AG08395 (cell line): ENCODE measurements at regions not wholly inside any gene's neighbourhood (a gene's known extent, or its start where the extent isn't known, plus 50 kb on each side); places are given as distances from the start of the nearest gene placed in this dataset.

Source experiments
- DNase-seq: peaks from one replicate; pipeline ENCODE4 v3.0.0; 2012; ENCODE audit warnings: mixed read lengths, low spot score

DNA sequence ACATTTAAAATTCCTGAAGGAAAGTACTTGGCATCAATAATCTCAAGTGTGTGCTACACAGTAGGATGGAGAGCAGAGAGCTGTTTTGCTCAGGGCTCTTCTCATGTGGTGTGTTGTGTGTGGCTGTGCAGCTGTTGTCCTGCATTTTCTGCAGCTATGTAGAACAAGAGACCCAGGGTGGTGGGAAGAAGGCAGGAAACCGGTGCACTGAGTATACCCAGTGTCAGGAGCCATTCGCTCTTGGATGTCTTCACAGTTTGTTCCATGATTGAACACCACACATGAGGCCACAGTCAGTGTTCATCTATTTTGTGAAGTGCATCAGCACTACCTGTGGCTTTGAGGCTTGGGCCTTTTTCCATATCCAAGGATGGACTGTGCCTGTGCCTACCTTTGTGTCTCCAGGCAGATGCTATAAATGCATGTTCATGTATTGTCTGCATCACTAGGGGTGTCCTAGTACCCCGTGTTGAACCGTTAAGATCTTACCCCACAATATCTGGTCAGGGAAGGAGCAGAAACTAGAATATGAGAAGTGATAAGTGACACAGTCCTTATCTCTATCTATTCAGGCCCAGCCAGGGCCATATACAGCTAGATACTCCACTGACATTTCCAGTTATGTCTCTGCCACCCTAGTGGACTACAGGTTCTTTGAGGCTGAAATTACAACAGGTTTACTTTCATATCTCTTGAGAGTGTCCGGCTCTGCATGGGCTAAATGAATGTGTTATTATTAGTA, 194.3 kb downstream of the NR2F2 start:
- no peak for DNase-seq

DNA sequence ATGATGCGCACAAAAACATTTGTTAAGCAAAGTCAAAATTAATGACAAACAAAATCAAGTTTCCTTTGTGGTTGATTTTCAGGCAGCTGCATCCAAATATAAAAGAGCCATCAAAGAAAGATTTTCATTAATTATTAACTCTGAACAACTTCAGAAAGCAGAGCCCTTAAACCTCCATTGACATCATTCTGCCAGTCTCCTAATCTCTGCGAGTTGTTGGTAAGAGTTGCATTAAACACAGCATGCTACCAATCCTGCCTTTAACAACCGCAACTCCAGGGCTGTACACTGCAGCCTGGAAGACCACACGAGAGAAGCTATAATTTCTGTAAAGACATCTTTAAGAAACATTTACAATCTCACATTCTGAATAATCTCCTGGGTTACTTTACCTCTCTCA, 204.6 kb downstream of the NR2F2 start:
- DNase-seq = no peak

DNA sequence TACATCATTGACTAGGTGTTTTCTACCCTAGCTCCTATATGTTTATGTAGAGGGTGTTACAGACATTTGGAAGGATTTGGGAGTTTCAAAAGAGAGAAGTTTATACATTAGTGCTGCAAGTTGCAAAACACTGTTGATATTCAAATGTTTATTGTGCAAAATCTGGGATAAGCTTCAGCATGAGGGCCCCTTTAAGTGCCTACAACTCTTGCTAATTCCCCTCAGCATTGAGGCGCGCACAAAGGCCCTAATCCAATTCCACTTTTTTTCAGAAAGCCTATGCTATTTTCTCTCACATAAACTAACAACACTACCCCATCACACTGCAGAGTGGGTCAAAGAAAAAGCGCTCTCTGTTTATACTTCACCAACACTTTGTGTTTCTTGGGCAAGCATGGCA, 208.0 kb downstream of the NR2F2 start:
- DNase-seq = no peak

DNA sequence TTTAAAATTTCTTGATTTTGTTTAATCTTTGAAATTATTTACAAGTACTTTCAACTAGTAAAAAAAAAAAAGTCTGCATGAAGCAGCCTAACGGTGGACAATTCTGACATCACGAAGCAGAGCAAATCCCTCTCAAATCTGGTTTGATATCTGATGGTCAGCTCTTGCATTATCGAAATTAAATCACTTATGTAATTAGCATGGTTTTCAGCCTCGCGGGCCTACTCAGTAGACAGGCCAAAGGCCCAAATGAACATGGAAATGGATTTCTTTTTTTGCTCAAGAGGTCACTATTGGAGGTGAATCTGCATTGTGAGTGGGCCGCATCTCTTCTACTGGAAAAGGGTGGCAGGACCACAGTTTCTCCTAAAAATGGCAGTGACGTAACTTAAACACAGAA, 209.8 kb downstream of the NR2F2 start:
- no peak for DNase-seq

DNA sequence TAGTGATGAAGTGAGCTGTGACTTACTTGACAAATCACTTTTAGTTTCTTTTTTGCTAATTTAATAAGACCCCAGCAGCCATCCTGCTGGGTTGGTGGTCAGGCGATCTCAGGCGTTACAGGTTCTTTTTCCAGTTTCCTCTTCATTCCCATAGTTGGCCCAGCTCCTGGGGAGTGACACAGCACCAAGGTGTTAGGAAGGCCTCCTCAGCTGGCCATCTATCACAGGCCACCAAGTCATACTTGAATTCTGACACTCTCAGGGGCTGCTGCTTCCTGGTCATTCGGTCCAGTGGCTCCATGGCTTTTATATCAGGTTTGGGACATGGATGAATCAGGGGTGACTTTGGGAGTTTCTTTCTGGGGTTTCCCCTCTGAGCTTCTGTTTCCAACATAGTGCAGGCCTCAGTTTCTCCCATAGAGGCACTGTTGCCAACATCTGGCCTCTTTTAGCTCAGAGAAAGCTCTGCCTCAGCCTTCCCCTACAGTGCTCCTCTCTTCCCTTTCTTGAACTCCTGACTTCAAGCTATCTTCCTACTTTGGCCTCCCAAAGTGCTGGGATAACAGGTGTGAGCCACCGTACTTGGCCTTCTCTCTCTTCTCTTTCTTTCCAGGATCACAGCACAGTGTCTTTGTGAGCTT, 211.8 kb downstream of the NR2F2 start:
- no peak for DNase-seq

DNA sequence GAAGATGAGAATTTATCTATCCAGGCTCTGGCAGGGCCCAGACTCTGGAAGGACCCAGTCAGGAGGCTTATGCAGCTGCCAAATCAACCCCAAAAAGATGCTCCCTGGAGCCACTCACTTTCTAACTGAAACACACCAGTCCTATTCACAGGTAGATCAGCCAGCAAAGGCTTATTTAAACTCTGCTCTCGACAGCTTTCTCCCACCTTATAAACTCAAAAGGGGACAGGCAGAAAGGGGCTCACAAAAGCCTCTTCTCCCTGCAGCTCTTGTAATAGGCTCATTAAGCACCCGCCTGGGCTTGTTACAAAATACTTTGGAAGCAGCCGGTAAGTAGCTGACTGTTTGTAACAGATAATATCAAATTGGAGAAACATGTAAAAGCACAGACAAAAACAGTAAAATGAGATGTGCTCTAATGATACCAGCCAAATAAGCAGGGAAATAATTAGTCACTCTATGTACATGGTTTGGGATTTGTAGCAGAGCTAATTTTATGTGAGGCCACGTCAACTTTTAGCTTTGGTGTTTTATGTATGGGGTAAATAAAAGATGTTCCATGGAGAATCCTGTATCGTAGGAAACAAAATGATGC, 213.8 kb downstream of the NR2F2 start:
- DNase-seq = no peak

DNA sequence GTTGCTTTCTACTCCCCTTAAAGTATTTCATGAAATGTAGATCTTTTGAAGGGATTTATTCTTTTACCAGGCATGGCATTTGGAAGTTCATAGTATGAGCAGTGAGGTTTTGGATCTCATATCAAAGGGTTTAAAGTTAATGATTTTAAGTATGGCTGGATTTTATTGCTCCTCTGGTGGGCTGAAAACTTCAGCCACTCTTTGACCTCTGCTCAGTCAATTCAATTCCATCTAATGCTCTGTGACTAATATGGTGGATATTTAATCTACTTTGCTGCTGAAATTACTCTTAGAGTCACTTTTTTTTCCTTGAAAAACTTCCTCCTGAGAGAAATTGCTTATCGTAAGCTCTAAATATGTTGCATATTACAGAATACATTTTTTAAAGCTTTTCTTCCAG, 218.6 kb downstream of the NR2F2 start:
- no peak for DNase-seq

DNA sequence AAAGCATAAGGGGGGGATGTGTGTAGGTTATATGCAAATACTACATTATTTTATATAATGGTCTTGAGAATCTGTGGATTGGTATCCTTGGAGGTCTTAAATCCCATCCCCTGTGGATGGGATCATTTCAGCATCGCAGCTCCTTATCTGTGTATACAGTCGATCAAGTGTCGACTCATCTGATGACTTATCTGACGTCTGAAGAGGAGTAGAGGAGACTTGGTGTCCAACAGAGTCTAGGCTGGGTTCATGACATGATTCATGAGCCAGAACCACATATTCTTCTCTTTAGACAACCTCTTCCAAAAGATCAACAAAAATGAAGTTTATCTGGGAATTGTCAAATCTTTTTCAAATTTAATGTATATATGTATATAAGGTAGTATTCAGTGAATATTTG, 220.7 kb downstream of the NR2F2 start:
- no peak for DNase-seq

DNA sequence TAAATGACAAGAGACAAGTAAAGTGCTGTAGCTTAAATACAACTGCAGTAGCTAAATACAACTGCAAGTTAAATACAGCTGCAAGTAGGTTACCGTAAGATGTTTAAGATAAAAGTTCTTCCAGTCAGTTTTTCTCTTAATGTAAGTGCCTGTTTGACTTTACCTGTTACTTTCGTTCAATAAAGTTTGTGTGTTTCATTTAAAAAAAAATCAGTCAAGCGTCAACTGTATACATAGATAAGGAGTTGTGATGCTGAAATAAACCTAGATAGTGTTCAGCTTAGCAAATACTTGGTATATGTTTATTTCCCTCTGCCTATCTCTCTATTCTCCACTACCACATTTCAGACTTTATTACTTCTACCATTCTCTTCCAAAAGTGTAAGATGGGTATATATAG, 221.2 kb downstream of the NR2F2 start:
- DNase-seq = no peak

DNA sequence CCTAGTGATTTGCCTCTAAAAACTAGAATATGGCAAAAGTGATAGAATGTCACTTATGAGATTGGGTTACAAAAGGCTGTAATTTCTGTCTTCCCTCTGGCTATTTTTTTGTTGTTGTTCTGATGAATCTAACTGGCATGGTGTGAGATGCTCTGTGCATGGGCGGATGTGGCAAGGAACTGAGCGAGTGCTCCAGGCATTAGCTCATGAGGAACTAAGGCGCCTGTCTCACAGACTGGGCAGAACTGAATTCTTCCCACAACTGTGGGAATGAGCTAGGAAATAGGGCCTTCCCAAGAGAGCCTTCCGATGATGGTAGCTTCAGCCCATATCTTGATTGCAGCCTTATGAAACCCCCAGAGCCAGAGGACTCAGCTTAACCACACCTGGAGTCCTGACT, 222.5 kb downstream of the NR2F2 start:
- DNase-seq = no peak

DNA sequence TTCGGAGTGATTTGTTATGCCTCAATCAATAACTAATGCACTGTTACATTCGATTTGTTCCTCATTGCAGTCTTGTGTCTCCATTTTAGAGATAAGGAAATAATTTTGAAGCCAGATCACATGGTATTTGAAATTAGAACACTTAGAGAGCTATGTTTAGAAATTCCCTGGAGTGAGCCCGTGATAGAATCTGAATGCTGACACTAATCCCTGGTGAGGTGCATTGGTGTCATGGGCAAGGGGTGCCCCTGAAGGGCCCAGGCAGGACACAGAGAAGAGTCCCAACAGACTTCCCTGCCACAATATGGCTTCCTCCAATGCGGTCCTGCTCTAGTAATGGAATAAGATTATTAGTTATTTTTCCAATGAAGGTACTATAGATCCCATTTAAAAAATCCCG, 223.0 kb downstream of the NR2F2 start:
- no peak for DNase-seq

DNA sequence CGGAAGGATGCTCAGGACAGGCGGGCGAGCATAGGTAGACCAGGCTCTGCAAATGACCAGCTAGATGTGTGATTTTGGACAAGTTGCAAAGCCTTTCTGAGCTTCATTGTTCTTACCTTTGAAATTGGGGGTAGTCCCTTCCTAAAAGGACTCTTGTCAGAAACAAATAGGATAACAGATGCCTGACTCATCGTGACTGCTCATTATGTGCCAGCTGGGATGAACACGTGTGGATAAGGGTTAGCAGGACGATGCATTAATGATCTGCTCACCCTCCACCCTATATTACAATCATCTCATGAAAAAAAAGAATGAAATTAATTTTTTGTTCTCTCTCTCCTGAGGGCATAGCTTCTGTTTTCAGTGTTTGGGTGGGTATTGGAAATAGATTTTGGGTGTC, 223.4 kb downstream of the NR2F2 start:
- no peak for DNase-seq

DNA sequence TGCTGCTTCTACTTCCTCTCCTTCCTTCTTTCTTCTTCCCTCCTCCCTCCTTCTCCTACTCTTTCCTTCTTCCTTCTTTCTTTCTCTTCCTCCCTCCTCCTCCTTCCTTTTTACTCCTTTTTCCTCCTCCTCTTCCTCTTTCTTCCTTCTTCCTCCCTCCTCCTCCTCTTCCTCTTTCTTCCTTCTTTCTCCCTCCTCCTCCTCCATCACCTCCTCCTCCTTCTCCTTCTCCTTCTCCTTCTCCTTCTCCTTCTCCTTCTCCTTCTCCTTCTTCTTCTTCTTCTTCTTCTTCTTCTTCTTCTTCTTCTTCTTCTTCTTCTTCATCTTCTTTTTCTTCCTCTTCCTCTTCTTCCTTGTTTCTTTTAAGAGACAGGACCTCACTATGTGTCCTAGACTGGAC, 224.0 kb downstream of the NR2F2 start:
- DNase-seq = no peak

DNA sequence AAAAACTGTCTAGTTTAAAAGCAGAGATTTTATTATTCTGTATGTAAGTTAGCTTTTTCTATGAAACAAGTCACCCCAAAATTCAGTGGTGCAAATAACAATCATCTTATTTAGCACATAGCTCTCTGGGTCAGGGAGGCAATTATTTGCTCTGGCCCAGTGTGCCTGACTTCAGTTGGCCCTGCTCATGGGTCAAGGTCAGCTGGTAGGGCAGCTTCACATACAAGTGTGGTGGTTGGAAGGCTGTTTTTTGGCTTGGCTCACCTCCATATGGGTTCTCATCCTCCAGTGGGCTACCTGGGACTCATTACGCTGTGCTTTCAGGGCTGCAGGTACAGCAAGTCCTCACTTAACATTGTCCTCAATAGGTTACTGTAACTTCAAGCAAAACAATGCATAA, 228.6 kb downstream of the NR2F2 start:
- no peak for DNase-seq

DNA sequence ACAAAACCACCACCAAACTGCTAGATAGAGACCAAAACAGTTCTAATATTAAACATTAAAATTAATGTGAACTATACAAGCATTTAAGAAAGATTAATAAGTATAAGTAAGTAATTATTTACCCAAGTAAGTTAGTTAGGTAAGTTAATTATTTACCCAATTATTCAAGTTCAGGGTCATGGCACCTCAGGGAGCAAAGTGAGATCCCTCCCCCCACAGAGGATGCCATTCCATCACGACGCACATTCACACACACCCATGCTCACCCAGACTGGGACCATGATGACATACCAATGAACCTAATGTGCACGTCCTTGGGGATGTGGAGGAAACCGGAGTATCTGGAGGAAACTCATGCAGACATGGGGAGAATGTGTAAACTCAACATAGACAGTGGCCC, 229.1 kb downstream of the NR2F2 start:
- DNase-seq = no peak

DNA sequence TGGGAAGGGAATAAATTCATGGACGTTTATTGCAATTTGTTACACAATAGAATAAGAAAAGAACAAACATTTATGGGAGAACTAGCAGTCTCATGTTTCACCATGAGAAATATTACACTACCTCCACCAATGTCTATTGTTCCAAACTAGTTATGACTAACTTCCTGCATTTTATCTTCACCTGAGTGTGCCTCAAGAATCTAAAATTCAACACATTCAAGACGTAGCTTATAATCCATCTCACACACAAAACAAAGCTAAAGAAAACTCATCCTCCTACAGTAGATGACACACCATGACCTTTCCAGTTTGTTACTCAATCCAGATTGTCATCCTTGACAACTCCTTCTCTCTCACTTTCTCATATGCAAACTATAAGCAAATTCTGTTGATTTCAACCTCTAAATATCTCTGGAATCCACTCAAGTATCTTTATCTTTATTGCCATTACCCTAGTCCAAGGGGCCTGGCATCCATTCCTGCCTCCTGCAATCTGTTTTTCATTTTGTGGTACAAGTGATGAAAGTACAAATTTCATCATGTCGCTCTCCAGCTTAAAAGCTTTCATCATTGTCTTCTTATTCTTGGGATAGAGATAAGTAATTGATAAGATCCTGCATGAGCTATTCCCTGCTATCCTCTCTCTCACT, 229.9 kb downstream of the NR2F2 start:
- no peak for DNase-seq

DNA sequence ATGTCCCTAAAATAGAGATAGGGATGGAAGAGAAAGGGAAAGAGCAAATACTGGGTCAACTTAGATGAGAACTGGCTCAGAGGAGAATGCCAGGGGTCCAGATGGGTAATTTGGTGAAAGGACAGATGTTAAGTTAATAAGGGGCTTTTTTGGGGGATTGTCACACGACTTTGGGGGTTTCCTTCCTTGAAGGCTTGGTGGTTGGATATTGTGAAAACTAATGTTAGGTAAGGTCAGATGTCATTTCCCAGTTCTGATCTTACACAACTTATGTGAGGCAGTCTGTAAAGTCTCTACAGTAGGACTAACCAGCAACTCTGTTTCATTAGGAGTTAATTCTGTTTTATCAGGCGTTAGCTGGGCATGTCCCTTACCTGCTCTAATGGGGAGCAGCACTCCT, 231.1 kb downstream of the NR2F2 start:
- no peak for DNase-seq

DNA sequence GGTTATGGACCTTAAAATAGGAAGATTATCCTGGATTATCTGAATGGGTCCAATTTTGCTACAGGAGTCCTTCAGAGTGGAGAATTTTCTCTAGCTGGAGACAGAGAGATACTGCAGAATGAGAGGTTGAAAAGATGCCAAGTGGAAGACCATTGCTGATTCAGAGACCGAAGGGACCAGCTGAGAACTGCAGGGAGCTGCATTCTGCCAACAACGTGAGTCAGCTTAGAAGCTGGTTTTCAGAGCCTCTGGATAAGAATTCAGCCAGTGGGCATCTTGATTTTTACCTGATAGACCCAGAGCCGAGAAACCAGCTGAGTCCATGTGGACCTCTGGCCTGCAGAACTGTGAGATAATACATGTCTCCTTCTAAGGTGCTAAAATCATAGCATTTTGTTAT, 234.0 kb downstream of the NR2F2 start:
- DNase-seq = no peak

DNA sequence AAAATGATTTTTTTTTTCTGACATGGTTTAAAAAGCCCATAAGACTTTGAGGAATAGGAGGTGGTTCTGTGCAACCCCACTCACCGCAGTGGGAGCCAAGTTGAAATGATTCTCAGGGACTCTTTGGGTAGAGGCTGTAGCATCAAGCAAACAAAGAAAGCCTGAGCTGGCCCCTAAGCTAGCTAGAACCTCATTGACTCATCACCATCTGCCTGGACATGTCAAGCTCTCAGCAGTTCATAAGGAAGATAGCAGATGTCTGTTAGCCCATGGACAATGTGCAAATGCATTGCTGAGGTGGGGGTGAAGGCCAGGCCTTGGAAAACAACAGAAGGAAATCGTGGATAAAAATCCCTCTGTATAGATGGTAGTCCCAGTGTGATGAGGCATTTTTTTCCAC, 234.8 kb downstream of the NR2F2 start:
- DNase-seq = no peak

DNA sequence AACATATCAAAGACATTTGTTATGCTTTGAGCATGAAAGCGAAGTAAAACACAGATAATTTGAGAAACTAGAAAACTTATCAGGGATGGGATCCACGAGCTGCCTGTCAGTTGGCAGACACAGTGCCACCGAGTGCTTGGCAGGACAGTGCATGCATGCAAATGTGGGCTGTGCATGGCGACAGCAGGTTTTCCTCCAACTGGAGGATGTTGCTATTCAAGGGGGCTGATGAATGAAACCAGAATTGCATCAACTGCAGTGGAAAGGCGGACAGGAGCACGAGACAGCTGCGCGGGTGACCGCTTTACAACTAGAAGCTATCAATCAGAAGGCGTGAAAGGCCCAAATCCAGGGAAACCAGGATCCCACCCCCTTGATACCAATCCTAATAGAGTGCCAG, 244.3 kb downstream of the NR2F2 start:
- DNase-seq = no peak

DNA sequence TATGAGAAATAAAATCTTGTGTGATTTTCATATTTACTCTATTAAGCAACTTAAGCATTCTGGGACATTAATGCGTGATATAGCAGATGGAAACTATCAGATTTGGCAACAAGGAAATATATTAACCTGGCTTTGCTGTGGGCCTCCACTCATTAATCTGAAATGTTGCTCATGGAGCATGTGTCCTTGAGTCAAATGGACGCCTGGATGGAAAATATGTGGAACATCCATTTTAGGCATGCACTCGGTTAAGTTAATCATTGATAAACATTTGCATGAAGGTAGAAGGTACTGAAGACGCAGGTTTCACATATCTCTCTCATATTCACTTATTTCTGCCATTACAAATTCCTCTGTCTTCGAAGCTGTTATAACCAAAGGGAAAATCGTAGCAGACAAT, 246.1 kb downstream of the NR2F2 start:
- DNase-seq = no peak

DNA sequence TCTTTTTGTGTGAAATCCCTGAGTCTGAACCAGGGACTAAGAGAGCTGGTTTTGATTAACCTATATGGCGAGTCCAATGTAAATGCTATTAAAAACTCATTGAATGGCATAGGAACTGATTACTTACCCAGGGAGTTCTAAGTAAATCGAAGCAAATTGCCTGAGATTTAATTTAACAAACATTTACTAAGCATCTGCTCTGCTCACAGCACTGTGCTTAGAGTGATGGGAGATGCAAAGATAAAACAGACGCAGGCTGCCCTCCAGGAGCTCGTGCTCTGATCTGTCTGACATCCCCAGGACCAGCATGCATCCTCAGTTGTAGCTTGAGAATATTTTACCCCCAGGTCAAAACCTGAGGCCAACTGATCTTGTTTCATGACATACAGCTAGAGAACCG, 247.9 kb downstream of the NR2F2 start:
- DNase-seq = no peak

DNA sequence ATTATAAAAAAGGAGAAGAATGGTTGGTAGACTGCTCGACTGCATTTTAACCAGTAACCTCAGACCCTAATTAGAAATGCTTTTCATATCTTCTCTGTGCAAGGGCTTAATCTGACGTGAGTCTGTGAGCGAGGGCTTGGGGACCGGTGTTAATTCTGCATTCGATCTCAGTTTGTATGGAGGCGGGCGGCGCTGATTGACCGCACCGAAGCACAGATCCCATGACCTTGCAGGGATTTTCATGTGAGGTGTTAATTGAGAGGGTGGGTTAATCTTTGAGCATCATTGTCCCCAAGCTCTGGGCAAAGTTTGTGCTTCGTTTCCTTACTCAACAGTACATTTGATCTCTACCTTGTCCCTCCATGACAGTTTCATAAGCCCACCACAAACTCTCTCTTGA, 250.9 kb downstream of the NR2F2 start:
- no peak for DNase-seq
